GM21576 (cell line): ENCODE measurements at regions not wholly inside any gene's neighbourhood (a gene's known extent, or its start where the extent isn't known, plus 50 kb on each side); places are given as distances from the start of the nearest gene placed in this dataset.

Experiments used
- ATAC-seq: cut with Tn5 transposase; IDR thresholded peaks from one replicate; pipeline ENCODE4 v1.9.1; 2021; ENCODE audit warnings: mild to moderate bottlenecking, moderate library complexity; ENCODE audit not compliant: unreplicated experiment

DNA sequence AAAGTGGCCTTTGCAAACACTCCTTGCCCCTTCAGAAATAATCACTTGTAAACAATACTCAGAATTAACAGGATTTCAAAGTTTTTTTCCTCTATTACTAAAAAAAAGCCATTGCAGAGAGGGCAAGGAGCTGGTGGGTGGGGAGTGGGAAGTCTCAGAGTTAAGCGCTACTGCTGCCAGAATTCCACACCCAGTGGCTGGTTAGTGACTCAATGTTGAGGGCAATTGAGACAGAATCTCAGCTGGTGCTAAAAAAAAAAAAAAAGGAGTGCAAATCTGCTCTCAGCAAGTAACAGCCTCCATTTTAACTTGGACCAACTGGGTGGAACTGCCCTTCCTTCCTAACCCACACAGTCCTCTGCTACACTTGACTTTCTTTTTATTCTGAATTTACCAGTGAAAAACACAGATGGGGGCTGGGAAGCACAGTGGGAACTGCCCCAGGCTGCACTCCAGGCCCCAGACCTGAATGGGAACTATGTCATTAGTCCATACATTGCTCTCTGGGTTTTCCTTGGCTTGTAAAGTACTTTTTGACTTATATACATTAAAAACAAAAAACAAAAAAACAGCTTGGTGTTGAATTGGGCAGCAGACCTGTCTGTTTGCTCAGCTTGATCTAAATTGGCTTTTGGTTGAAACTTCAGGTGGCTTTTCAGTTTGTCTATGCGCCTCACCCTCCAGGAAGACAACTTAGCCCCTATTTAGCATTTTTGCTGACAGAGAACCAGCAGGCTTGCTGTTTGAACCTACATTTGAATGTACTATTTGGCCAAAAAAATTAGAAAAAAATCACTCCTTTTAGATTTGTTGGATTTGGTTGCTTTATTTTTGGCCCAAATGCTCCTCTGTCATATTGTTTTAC is 357.8 kb upstream of the TBL1XR1 start:
- ATAC-seq = no peak

DNA sequence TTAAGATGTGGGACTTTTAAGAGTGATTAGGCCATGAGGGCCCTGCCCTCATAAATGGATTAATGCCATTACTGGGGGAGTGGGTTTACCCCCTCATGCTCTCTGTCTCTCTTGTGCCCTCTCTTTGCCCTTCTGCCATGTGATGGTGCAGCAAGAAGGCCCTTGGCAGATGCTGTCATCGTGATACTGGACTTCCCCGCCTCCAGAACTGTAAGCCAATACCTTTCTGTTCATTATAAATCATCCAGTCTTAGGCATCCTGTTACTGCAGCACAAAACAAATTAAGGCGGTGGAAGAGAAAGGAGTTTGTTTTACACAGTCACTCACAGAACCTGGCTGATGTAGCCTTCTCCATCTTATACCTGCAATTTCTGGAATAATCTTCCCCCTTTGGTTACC is 360.3 kb upstream of the TBL1XR1 start:
- ATAC-seq = no peak

- ATAC-seq = no peak
Measured at GRCh38 chr3:177561365-177561764, 364.1 kb upstream of the TBL1XR1 start.

DNA sequence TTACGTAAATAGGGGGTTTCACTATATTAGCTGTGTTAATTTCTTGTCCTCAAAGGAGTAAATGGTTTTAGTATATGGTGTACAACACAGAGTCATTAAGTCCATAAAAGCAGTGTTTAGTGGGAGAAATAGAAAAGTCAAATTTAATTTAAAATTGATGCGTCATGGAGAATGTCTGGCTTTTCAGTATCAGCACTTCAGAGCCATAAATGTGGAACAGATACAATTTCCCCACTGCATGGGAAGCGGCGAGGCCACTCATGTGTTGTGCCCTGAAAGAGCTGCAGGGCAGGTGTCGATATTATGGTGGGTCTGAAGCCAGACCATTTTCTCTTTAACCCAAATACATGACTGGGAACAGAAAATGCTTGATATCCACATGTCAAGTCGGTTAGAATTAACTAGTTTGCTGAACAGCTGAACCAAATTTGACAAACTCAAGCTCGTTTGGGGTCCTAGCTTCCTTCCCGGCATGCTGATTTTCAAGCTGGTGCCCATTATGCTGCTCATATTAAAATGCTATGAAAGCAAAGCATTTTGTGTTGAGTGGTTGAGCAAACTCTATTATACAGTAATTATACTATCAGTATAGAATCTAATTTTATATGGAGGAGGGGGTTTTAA is 364.6 kb upstream of the TBL1XR1 start:
- ATAC-seq = no peak

- no peak for ATAC-seq
Measured at GRCh38 chr3:177563243-177563780, 366.0 kb upstream of the TBL1XR1 start.

DNA sequence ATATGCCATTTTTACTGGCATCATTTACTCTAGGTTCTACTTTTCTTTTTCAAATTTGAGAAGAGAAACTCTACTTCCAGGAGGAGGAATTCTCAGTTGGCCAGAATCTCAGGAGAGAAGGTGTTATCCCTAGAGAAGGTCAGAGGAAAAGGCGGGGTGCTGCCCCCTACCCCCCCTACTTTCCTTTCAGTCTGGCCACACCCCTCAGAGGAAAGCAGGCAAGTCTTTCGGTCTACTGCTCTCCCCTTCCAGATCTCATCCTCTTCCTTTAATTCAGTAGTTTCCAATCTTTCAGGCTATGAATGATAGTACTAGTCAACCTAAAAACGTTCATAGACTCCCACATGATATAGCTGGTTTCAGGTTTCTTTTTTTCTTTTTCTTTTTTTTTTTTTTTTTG is 366.5 kb upstream of the TBL1XR1 start:
- ATAC-seq = no peak

GRCh38 chr3:177565981-177566380 is 368.7 kb upstream of the TBL1XR1 start:
- no peak for ATAC-seq

DNA sequence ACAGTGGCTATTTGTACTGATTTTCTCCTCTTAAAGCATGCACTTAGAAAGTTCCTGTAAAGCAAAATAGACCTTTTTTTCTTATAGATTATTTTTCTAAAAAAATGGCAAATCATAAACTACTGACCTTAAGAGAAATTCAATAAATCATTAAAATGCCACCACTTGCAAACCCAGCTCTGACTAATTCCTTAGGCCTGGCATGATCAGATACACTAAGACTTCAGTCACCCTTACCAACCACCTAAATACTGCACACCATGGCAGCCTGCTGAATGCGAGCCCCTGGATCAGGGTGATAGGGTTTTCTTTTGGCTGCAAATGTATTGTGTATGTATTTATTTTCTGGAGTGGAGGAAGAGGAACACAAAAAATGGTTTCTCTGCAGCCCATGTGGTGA is 370.6 kb upstream of the TBL1XR1 start:
- ATAC-seq = no peak

DNA sequence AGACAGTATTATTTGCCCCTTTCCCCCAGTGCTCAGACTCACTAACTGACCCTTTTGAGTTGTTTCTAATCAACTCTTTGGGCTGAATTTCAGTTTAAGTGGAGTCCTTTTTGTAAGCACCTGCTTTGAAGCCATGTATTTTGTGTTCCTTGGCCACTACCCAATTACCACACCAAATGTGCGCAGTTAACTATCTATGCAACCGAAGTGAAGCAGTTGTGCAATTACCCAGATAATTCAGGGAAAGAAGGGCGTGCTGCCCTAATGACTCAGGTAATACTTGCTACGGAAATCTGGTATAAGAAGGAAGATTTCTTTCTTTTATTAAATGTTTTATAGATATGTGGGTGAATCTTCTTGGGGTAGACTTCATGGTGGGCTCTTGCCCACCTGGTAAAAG is 371.9 kb upstream of the TBL1XR1 start:
- no peak for ATAC-seq

GRCh38 chr3:177569875-177570657 is 372.8 kb upstream of the TBL1XR1 start:
- ATAC-seq = no peak

DNA sequence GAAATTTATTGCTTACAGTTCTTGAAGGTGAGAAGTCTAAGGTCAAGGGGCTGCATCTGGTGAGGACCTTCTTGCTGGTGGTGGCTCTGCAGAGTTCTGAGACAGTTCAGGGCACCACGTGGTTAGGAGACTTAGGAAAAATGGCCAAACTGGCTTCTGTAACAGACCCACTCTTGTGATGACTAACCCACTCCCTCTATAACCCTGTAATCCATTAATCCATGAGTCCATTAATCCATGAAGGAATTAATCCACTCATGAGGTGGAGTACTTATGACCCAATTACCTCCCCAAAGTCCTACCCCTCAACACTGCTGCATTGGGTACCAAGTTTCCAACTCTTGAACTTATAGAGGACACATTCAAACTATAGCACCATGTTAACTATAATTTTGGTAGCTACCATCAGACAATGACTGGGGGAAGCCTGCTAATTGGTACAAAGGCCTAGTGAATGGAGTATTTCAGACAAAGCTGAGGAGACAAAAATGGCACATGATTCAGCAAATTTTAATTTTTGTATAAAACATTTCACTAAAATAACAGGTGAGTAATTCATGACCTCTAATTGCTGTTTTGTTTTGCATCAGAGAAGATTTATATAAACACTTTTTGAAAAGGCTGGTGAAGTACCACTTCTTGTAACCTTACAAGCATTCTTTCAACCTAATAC is 374.1 kb upstream of the TBL1XR1 start:
- no peak for ATAC-seq

GRCh38 chr3:177571944-177572315 is 374.6 kb upstream of the TBL1XR1 start:
- no peak for ATAC-seq

DNA sequence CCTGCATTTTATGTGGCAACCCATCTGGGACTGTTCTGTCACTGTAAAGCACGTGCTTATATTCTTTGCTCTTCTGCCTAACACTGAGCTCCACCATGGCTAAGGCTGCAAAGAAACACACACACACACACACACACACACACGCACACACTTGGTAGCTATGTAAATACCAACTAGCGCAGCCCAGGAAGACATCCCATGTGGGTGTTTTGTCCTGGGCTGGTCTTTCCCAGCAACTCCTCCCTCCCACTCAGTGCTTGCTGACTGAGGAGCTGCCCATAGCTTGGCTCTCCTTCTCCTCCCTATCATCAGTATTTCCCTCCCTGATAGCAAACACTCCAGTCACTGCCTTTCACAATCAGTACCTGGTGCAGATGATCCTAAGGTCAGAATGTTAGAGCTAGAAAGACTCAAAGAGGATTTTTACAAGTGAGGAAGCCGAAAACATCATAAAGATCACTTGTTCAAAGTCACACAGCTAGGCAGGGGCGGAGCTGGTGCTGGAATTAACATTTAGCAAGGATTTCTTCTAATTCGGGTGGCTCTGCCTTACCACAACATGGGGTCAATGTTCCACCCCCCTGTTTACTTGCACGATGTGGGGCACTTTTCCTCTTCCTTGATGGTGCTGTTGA is 377.1 kb upstream of the TBL1XR1 start:
- no peak for ATAC-seq

DNA sequence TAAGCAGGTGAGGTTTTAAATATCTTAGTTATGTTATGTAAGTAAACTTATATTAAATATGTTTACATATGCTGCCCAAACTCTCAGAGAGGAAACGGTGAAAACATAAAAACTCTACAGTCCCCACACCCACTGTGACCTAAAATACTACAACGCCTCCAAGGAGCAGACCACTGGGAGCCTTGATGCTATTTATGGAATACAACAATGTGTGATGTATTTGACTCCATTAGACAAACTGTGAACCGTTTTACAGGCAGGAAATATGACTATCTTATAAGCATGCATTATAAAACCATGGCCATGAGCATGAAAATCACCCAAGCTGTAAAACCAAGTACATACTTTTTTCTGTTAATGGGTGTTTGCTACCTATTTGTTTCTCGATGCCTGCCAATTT is 379.5 kb upstream of the TBL1XR1 start:
- no peak for ATAC-seq

DNA sequence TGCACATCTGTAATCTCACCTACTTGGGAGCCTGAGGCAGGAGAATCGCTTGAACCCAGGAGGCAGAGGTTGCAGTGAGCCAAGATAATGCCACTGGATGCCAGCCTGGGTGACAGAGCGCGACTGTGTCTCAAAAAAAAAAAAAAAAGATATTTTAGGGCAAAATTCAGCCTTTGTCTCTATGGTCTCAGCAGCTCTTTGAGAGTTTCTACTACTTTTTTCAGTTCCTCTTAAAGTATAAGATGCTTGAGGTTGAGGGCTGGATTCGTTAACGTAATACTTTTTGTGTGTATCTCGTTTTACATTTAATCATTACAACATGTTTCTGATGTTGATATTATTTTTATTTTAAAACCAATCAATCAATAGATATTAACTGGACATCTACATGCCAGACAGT is 381.2 kb upstream of the TBL1XR1 start:
- no peak for ATAC-seq

DNA sequence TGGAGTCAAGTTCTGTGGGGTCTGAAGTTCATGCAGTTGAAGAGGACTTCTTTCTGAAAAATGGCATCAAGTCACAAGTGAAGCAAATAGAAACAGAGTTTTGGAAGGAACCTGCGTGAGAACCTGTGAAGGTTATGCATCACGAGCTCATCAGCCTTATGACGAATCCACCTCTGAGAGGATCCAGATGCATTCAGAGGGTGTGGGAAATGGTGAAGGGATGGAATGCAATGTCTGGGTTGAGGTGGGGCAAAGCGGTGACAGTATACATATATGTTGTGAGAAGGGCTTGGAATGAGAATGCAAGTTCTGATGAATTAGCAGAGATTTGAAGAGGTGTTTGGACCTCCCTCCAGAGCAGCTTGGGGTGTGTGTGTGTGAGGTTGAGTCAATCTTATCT is 382.1 kb upstream of the TBL1XR1 start:
- ATAC-seq = no peak

GRCh38 chr3:177580437-177580836 is 383.2 kb upstream of the TBL1XR1 start:
- no peak for ATAC-seq

DNA sequence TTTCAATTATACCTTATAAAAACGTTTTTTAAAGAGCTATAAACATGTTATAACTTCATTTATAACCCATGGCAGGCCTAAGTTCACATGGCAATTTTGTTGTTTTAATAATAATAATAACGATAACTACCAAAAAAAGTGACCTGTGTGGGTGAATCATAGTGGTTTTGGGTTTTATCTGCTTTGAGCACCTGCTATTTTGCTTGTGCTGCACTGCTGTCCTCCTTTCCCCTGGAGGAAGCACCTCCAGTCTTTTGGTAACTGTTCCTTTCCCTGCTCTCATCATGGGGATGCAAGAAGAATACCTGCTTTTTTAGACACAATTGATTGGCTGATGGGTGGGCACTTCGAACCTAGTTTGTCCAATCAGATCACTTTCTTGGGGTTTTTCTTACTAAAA is 388.0 kb upstream of the TBL1XR1 start:
- ATAC-seq = no peak

GRCh38 chr3:177589041-177589650 is 391.9 kb upstream of the TBL1XR1 start:
- ATAC-seq = no peak

DNA sequence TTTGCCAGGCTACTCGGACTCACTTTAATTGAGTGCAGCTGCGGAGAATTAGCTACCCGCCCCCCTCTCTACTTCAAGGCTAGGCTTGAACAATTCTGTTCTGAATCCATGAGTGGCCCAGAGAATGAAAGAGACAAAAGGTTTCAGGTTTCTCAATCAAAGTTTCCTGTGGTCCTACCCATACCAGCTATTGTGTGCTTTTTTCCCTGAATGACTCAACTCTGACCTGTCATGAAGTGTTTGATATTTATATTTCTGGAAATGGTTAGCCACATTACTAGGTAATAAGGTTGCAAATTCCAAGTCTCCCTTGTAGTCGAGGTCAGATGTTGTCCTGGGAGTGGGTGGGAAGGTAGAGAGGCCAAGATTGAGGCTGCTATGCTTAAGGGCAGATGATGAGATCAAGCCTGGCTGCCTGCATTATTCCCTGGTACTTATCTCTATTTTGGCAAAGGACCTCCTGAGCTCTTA is 392.7 kb upstream of the TBL1XR1 start:
- ATAC-seq = peak; percentile 80
